Muscle of leg (tissue), 3 donors: ENCODE measurements at regions not wholly inside any gene's neighbourhood (a gene's known extent, or its start where the extent isn't known, plus 50 kb on each side); places are given as distances from the start of the nearest gene placed in this dataset.

Experiments
- DNase-seq: peaks from one replicate; pipeline ENCODE4 v3.0.0; 2013
- H3K27ac ChIP-seq: one replicate; pipeline ENCODE4 v1.5.1; 2013; ENCODE audit warnings: mild to moderate bottlenecking, low read length, control low read depth
- H3K27me3 ChIP-seq: one replicate; pipeline ENCODE4 v1.6.1; 2013; ENCODE audit warnings: low read length; ENCODE audit not compliant: control insufficient read depth, insufficient read depth
- H3K36me3 ChIP-seq: one replicate; pipeline ENCODE4 v1.6.1; 2013; ENCODE audit warnings: low read length; ENCODE audit not compliant: control insufficient read depth, insufficient read depth
- H3K4me1 ChIP-seq: one replicate; pipeline ENCODE4 v1.6.1; 2013; ENCODE audit warnings: low read length; ENCODE audit not compliant: control insufficient read depth, insufficient read depth
- H3K4me3 ChIP-seq: one replicate; pipeline ENCODE4 v1.5.1; 2013; ENCODE audit warnings: low read length, control low read depth
- H3K9me3 ChIP-seq: replicated peaks from 2 replicates; pipeline ENCODE4 v1.6.1; 2013; ENCODE audit warnings: low read depth, low read length; ENCODE audit not compliant: control insufficient read depth
- WGBS: methylation state at CpG from one replicate; pipeline ENCODE4 v1.1.5; 2013; ENCODE audit warnings: missing lambda C conversion rate; ENCODE audit not compliant: insufficient coverage; 5-methylcytosine and 5-hydroxymethylcytosine counted together

- Histone ChIP-seq H3K4me1 (no peaks in the 10 kb centered on the region), H3K4me3 (no peak overlapping the region), H3K36me3 (no peaks in the 10 kb centered on the region), H3K27me3 (no peaks in the 10 kb centered on the region), H3K27ac (no peak overlapping the region), H3K9me3 (no peaks in the 10 kb centered on the region)
- no CpG with 5 or more reads among the region's 3 CpGs for WGBS
- DNase-seq: no peak
Observed at GRCh38 chr4:130510661-130511060, 1414.7 kb downstream of the C4orf33 start.

DNA sequence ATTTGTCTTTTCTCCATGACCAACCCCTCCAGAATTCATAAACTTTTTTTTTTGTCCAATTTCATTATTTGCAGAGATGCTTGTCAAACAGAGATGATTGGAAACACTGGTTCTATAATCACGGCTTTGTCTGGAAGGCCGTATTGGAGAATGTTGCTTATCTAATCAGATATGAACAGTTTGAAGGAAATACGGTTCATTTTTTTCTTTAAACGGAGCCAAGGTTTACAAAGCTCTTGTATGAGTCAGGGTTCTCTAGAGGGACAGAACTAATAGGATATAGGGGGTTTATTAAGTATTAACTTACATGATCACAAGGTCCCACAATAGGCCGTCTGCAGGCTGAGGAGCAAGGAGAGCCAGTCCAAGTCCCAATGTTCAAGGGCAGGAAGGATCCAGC lies 1415.8 kb downstream of the C4orf33 start:
- H3K27me3 ChIP-seq: no peaks in the 10 kb centered on the region
- DNase-seq: no peak
- no peaks in the 10 kb centered on the region for H3K36me3 ChIP-seq
- H3K4me3 ChIP-seq: no peak overlapping the region
- no peak overlapping the region for H3K27ac ChIP-seq
- H3K9me3 ChIP-seq: no peaks in the 10 kb centered on the region
- no CpG with 5 or more reads among the region's 5 CpGs for WGBS
- no peaks in the 10 kb centered on the region for H3K4me1 ChIP-seq

GRCh38 chr4:130524057-130524456 lies 1428.1 kb downstream of the C4orf33 start:
- Histone ChIP-seq H3K36me3 (no peaks in the 10 kb centered on the region), H3K4me1 (no peaks in the 10 kb centered on the region), H3K9me3 (peaks cover 8% of the 10 kb centered on the region), H3K4me3 (no peak overlapping the region), H3K27ac (no peak overlapping the region), H3K27me3 (no peaks in the 10 kb centered on the region)
- DNase-seq: no peak
- 86% methylated on average over 1 of the region's 1 CpG for WGBS

- no peak overlapping the region for H3K4me3 ChIP-seq
- H3K9me3 ChIP-seq: no peaks in the 10 kb centered on the region
- H3K27me3 ChIP-seq: no peaks in the 10 kb centered on the region
- no peaks in the 10 kb centered on the region for H3K36me3 ChIP-seq
- DNase-seq: no peak
- WGBS: 100% methylated on average over 1 of the region's 5 CpGs
- H3K27ac ChIP-seq: no peak overlapping the region
- H3K4me1 ChIP-seq: no peaks in the 10 kb centered on the region
Observed at GRCh38 chr4:130530505-130530904, 1434.6 kb downstream of the C4orf33 start.

DNA sequence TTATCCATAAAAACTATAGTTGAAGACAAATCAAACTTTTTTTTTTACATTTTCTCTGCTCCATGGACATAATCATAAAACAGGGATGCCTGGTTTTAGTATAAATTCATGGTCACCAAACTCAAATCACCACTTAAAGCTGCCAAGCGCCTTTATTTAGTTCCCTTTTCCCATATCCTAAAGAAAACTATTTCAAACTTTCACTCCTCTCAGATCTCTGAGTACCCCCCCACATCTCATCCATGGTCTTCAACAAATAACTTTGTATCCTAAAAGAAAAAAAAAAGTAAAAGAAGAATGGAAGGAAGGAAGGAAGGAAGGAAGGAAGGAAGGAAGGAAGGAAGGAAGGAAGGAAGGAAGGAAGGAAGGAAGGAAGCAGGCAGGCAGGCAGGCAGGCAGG lies 1438.7 kb downstream of the C4orf33 start:
- no peak for DNase-seq
- H3K36me3 ChIP-seq: no peaks in the 10 kb centered on the region
- no peaks in the 10 kb centered on the region for H3K9me3 ChIP-seq
- H3K4me1 ChIP-seq: no peaks in the 10 kb centered on the region
- WGBS: no CpG with 5 or more reads among the region's 1 CpG
- no peak overlapping the region for H3K27ac ChIP-seq
- H3K4me3 ChIP-seq: no peak overlapping the region
- no peaks in the 10 kb centered on the region for H3K27me3 ChIP-seq

DNA sequence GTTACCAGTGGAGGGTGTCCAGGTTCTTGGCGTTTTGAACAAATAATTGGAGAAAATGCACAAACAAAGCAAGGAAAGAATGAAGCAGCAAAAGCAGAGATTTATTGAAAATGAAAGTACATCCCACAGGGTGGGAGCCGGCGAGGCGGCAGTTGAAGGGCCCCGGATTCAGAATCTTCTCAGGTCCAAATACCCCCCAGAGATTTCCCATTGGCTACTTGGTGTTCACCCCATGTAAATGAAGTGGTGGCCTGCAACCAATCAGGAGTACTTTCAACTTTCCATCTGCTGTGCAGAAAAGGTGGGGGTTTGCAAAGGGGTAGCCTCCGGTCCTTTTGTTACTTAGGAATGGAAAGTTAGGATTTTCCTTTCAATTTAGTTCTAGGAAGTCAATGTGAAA lies 1447.0 kb downstream of the C4orf33 start:
- H3K9me3 ChIP-seq: no peaks in the 10 kb centered on the region
- DNase-seq: no peak
- no peak overlapping the region for H3K27ac ChIP-seq
- WGBS: 80% methylated on average over 1 of the region's 6 CpGs
- H3K27me3 ChIP-seq: no peaks in the 10 kb centered on the region
- no peaks in the 10 kb centered on the region for H3K36me3 ChIP-seq
- H3K4me3 ChIP-seq: no peak overlapping the region
- H3K4me1 ChIP-seq: no peaks in the 10 kb centered on the region

DNA sequence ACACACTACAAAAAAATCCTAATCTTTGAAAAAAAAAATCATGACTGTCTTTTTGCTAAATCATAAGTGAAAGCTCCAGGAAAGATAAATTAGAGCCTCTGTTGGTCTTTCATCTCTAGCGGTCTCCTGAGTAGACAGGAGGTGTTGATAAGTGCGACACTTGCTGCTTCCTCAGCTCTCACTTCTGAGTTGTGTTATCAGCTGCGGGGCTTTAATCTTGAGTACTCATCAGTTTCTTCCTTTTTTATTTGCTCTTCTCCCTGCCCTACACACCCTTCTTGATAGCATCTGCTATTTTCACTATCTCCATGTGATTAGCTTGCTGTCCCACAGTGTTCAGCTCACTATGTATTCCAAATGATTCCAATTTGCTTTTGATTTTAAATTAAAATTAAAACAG lies 1449.2 kb downstream of the C4orf33 start:
- 69% methylated on average over 2 of the region's 3 CpGs for WGBS
- H3K27ac ChIP-seq: no peak overlapping the region
- no peaks in the 10 kb centered on the region for H3K4me1 ChIP-seq
- H3K4me3 ChIP-seq: no peak overlapping the region
- no peaks in the 10 kb centered on the region for H3K27me3 ChIP-seq
- DNase-seq: no peak
- H3K9me3 ChIP-seq: no peaks in the 10 kb centered on the region
- H3K36me3 ChIP-seq: no peaks in the 10 kb centered on the region

DNA sequence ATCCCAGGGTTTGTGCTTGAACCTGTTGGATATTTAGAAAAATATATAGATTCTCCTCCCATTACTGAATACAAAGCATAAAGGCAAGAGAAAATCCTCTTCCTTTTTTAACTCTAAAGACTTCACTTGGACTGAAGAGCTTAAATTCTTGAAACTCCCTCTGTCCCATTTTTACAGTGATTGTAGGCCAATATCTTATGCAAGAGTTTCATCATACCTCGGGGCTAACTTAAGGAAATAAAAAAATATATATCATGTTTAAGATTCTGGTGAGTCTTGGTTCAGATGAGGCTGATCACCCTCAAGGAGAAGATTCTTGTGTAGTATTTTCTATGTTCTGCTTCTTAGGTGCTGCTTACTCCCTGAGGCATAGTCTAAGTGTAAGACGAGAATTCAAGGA lies 1449.6 kb downstream of the C4orf33 start:
- Histone ChIP-seq H3K9me3 (no peaks in the 10 kb centered on the region), H3K27ac (no peak overlapping the region), H3K27me3 (no peaks in the 10 kb centered on the region), H3K4me1 (no peaks in the 10 kb centered on the region), H3K4me3 (no peak overlapping the region), H3K36me3 (no peaks in the 10 kb centered on the region)
- no peak for DNase-seq
- whole genome bisulfite sequencing: no CpG with 5 or more reads among the region's 2 CpGs

- no peaks in the 10 kb centered on the region for H3K27me3 ChIP-seq
- no peaks in the 10 kb centered on the region for H3K9me3 ChIP-seq
- WGBS: no CpG with 5 or more reads among the region's 2 CpGs
- H3K4me1 ChIP-seq: peaks cover 2% of the 10 kb centered on the region
- H3K27ac ChIP-seq: no peak overlapping the region
- no peaks in the 10 kb centered on the region for H3K36me3 ChIP-seq
- H3K4me3 ChIP-seq: no peak overlapping the region
- no peak for DNase-seq
Observed at GRCh38 chr4:130559268-130559667, 1463.3 kb downstream of the C4orf33 start.

- no peak overlapping the region for H3K27ac ChIP-seq
- H3K4me1 ChIP-seq: peaks cover 2% of the 10 kb centered on the region
- peak; percentile 59 for DNase-seq
- peaks cover 2% of the 10 kb centered on the region for H3K9me3 ChIP-seq
- no peaks in the 10 kb centered on the region for H3K36me3 ChIP-seq
- H3K4me3 ChIP-seq: peak overlapping the region; percentile 21
- WGBS: 19% methylated on average over 5 of the region's 8 CpGs
- no peaks in the 10 kb centered on the region for H3K27me3 ChIP-seq
Observed at GRCh38 chr4:130563185-130563888, 1467.4 kb downstream of the C4orf33 start.

- DNase-seq: no peak
- no CpG with 5 or more reads among the region's 1 CpG for WGBS
- Histone ChIP-seq H3K27ac (no peak overlapping the region), H3K4me1 (peaks cover 2% of the 10 kb centered on the region), H3K27me3 (no peaks in the 10 kb centered on the region), H3K4me3 (peak overlapping the region; percentile 21), H3K36me3 (no peaks in the 10 kb centered on the region), H3K9me3 (peaks cover 2% of the 10 kb centered on the region)
Observed at GRCh38 chr4:130563889-130564418, 1468.0 kb downstream of the C4orf33 start.
